ENCODE measurements at regions not wholly inside any gene's neighbourhood (a gene's known extent, or its start where the extent isn't known, plus 50 kb on each side); places are given as distances from the start of the nearest gene placed in this dataset.
"Not testable (repeated sequence)": the region's sequence is repeated elsewhere in the genome, so short reads cannot be mapped to it uniquely, and the experiment has no call there.

- TF ChIP-seq, protein P1, sequence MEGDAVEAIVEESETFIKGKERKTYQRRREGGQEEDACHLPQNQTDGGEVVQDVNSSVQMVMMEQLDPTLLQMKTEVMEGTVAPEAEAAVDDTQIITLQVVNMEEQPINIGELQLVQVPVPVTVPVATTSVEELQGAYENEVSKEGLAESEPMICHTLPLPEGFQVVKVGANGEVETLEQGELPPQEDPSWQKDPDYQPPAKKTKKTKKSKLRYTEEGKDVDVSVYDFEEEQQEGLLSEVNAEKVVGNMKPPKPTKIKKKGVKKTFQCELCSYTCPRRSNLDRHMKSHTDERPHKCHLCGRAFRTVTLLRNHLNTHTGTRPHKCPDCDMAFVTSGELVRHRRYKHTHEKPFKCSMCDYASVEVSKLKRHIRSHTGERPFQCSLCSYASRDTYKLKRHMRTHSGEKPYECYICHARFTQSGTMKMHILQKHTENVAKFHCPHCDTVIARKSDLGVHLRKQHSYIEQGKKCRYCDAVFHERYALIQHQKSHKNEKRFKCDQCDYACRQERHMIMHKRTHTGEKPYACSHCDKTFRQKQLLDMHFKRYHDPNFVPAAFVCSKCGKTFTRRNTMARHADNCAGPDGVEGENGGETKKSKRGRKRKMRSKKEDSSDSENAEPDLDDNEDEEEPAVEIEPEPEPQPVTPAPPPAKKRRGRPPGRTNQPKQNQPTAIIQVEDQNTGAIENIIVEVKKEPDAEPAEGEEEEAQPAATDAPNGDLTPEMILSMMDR (IDR thresholded peaks at IDR 0.05; ENCODE audit: insufficient read depth, low read depth, low read length): no peak
- ChIA-PET POLR2A (no interaction called here), CTCF (interaction anchor here (0.6 to 3.0 kb wide), 4 partner anchors 9 to 1231 kb away, joined by 3 to 28 read pairs (median 4); no protein-coding TSS in a partner anchor)
- Histone ChIP-seq H3K27me3 (ENCODE audit: control insufficient read depth, insufficient read depth, low read length) (no peaks in the 10 kb centered on the region), H3K36me3 (ENCODE audit: control insufficient read depth, insufficient read depth, low read length) (no peaks in the 10 kb centered on the region), H3K4me3 (ENCODE audit: low read depth, low read length) (no peak overlapping the region)
- no peak for DNase-seq (ENCODE audit: low read depth)
Observed at GRCh38 chr6:73978330-73978729, 282.3 kb downstream of the CD109 start.

DNA sequence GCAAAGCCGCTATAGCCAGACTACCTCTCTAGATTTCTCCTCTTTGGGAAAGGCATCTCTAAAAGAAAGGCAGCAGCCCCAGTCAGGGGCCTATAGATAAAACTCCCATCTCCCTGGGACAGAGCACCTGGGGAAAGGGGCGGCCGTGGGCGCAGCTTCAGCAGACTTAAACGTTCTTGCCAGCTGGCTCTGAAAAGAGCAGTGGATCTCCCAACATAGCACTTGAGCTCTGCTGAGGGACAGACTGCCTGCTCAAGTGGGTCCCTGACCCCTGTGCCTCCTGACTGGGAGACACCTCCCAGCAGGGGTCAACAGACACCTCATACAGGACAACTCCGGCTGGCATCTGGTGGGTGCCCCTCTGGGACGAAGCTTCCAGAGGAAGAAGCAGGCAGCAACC, 276.5 kb downstream of the CD109 start:
- H3K4me3 ChIP-seq (ENCODE audit: low read depth, low read length); POLR2A ChIA-PET; DNase-seq (ENCODE audit: low read depth); H3K27me3 ChIP-seq (ENCODE audit: control insufficient read depth, insufficient read depth, low read length); H3K36me3 ChIP-seq (ENCODE audit: control insufficient read depth, insufficient read depth, low read length): not testable (repeated sequence)
- CTCF ChIA-PET: interaction anchor here (1.4 to 4.6 kb wide), 3 partner anchors 11 to 1238 kb away, joined by 4 to 30 read pairs (median 6); no protein-coding TSS in a partner anchor

- H3K27me3 ChIP-seq (ENCODE audit: control insufficient read depth, insufficient read depth, low read length): no peaks in the 10 kb centered on the region
- CTCF ChIA-PET: interaction anchor here (0.6 to 4.6 kb wide), 23 partner anchors 8 to 1240 kb away, joined by 3 to 30 read pairs (median 4); partner anchors contain the start of gene COL12A1
- no peaks in the 10 kb centered on the region for H3K36me3 ChIP-seq (ENCODE audit: control insufficient read depth, insufficient read depth, low read length)
- DNase-seq (ENCODE audit: low read depth): peak; percentile 30
- TF ChIP-seq, protein P1 (IDR thresholded peaks at IDR 0.05; ENCODE audit: insufficient read depth, low read depth, low read length): peak; percentile 75
- H3K4me3 ChIP-seq (ENCODE audit: low read depth, low read length): no peak overlapping the region
- POLR2A ChIA-PET: no interaction called here
Observed at GRCh38 chr6:73969971-73970970, 274.3 kb downstream of the CD109 start.

DNA sequence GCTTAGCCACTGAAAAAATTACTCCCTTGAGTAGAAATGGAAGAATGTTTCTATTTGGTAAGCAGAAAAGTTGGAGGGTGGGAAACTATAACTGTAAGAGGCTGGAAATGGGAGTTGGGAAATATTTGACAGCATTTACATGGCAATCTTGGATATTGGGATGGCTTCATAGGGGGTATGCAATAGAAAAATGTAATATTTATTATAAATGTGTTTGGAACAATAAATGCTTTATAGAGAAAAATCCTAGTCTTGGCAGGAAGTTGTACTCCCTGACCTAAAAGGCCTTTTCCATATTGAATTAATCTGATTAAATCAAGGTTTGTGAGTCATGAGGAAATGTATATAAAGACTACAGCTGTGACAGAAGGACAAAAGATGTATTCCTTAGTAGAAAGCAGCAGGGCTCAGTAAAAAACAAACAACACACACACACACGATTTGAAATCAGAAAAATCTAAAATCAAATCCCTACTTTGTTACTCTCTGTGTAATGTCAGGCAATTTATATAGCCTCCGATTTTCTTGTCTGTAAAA, 272.3 kb downstream of the CD109 start:
- H3K27me3 ChIP-seq (ENCODE audit: control insufficient read depth, insufficient read depth, low read length): no peaks in the 10 kb centered on the region
- POLR2A ChIA-PET: no interaction called here
- no peak for DNase-seq (ENCODE audit: low read depth)
- H3K4me3 ChIP-seq (ENCODE audit: low read depth, low read length): no peak overlapping the region
- no peaks in the 10 kb centered on the region for H3K36me3 ChIP-seq (ENCODE audit: control insufficient read depth, insufficient read depth, low read length)
- TF ChIP-seq, protein P1 (IDR thresholded peaks at IDR 0.05; ENCODE audit: insufficient read depth, low read depth, low read length): no peak
- CTCF ChIA-PET: interaction anchor here (0.6 to 4.6 kb wide), 7 partner anchors 11 to 1242 kb away, joined by 3 to 30 read pairs (median 4); no protein-coding TSS in a partner anchor

- Histone ChIP-seq H3K36me3 (ENCODE audit: control insufficient read depth, insufficient read depth, low read length) (no peaks in the 10 kb centered on the region), H3K4me3 (ENCODE audit: low read depth, low read length) (no peak overlapping the region), H3K27me3 (ENCODE audit: control insufficient read depth, insufficient read depth, low read length) (no peaks in the 10 kb centered on the region)
- TF ChIP-seq, protein P1 (IDR thresholded peaks at IDR 0.05; ENCODE audit: insufficient read depth, low read depth, low read length): no peak
- ChIA-PET CTCF (interaction anchor here (0.6 to 2.4 kb wide), 2 partner anchors 13 to 1243 kb away, joined by 3 to 7 read pairs; no protein-coding TSS in a partner anchor), POLR2A (no interaction called here)
- no peak for DNase-seq (ENCODE audit: low read depth)
Observed at GRCh38 chr6:73965539-73966029, 269.6 kb downstream of the CD109 start.

Data from BJ (cell line).